ENCODE measurements at regions not wholly inside any gene's neighbourhood (a gene's known extent, or its start where the extent isn't known, plus 50 kb on each side); places are given as distances from the start of the nearest gene placed in this dataset.

DNA sequence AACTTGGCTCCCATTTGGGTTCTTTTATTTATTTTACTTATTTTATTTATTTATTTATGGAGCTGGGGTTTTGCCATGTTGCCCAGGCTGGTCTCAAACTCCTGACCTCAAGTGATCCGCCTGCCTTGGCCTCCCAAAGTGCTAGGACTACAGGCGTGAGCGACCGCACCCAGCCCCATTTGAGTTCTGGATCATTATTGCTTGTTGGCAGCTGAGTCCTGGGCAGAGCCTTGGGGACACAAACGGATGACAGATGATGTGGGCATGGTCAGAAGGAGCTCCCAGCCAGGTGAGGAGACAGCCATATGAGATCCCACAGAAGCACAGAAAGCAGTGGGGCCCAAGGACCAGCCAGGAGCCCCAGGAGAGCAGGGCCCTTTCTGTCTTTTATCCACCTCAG lies 254.0 kb downstream of the MATN1 start:
- no peaks in the 10 kb centered on the region for H3K36me3 ChIP-seq (ENCODE audit: insufficient read depth, low read length)
- H3K9me2 ChIP-seq (ENCODE audit: insufficient read depth, low read length) = no peaks in the 10 kb centered on the region
- no peak overlapping the region for H3K4me2 ChIP-seq (ENCODE audit: low read length)
- TF ChIP-seq TAF1 (IDR thresholded peaks at IDR 0.05; ENCODE audit: low read depth) (no peak), EP300 (conservative IDR thresholded peaks at IDR 0.05; ENCODE audit: poor library complexity, severe bottlenecking) (no peak), MXI1 (conservative IDR thresholded peaks at IDR 0.05; ENCODE audit: poor library complexity, severe bottlenecking) (no peak), RAD21 (conservative IDR thresholded peaks at IDR 0.05) (no peak), EZH2 (IDR thresholded peaks at IDR 0.05; ENCODE audit: borderline replicate concordance, insufficient read depth, low read length, poor library complexity, severe bottlenecking) (no peak), SMC3 (conservative IDR thresholded peaks at IDR 0.05; ENCODE audit: poor library complexity) (no peak), POLR2AphosphoS5 (IDR thresholded peaks at IDR 0.05) (no peak)
- TF ChIP-seq, protein P1, sequence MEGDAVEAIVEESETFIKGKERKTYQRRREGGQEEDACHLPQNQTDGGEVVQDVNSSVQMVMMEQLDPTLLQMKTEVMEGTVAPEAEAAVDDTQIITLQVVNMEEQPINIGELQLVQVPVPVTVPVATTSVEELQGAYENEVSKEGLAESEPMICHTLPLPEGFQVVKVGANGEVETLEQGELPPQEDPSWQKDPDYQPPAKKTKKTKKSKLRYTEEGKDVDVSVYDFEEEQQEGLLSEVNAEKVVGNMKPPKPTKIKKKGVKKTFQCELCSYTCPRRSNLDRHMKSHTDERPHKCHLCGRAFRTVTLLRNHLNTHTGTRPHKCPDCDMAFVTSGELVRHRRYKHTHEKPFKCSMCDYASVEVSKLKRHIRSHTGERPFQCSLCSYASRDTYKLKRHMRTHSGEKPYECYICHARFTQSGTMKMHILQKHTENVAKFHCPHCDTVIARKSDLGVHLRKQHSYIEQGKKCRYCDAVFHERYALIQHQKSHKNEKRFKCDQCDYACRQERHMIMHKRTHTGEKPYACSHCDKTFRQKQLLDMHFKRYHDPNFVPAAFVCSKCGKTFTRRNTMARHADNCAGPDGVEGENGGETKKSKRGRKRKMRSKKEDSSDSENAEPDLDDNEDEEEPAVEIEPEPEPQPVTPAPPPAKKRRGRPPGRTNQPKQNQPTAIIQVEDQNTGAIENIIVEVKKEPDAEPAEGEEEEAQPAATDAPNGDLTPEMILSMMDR (IDR thresholded peaks at IDR 0.05; ENCODE audit: poor library complexity, severe bottlenecking) = no peak
- TF ChIP-seq, protein P2, sequence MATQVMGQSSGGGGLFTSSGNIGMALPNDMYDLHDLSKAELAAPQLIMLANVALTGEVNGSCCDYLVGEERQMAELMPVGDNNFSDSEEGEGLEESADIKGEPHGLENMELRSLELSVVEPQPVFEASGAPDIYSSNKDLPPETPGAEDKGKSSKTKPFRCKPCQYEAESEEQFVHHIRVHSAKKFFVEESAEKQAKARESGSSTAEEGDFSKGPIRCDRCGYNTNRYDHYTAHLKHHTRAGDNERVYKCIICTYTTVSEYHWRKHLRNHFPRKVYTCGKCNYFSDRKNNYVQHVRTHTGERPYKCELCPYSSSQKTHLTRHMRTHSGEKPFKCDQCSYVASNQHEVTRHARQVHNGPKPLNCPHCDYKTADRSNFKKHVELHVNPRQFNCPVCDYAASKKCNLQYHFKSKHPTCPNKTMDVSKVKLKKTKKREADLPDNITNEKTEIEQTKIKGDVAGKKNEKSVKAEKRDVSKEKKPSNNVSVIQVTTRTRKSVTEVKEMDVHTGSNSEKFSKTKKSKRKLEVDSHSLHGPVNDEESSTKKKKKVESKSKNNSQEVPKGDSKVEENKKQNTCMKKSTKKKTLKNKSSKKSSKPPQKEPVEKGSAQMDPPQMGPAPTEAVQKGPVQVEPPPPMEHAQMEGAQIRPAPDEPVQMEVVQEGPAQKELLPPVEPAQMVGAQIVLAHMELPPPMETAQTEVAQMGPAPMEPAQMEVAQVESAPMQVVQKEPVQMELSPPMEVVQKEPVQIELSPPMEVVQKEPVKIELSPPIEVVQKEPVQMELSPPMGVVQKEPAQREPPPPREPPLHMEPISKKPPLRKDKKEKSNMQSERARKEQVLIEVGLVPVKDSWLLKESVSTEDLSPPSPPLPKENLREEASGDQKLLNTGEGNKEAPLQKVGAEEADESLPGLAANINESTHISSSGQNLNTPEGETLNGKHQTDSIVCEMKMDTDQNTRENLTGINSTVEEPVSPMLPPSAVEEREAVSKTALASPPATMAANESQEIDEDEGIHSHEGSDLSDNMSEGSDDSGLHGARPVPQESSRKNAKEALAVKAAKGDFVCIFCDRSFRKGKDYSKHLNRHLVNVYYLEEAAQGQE (IDR thresholded peaks at IDR 0.05; ENCODE audit: borderline replicate concordance) = no peak
- H3K27ac ChIP-seq (ENCODE audit: low read length) = no peak overlapping the region
- no peaks in the 10 kb centered on the region for H3K27me3 ChIP-seq (ENCODE audit: insufficient read depth, low read depth, low read length)
- no peaks in the 10 kb centered on the region for H3K79me2 ChIP-seq (replicated peaks; ENCODE audit: insufficient read depth, low read length)
- H4K20me1 ChIP-seq (ENCODE audit: insufficient read depth) = no peaks in the 10 kb centered on the region
- no peak overlapping the region for H2AFZ ChIP-seq (ENCODE audit: low read depth, low read length)
- no peaks in the 10 kb centered on the region for H3K9me3 ChIP-seq (ENCODE audit: low read length)
- H3K9ac ChIP-seq (ENCODE audit: low read length) = no peak overlapping the region
- no peaks in the 10 kb centered on the region for H3F3A ChIP-seq (ENCODE audit: insufficient read depth, low read length, poor library complexity, severe bottlenecking)
- H3K4me3 ChIP-seq (ENCODE audit: low read length) = no peak overlapping the region

GRCh38 chr1:30467101-30467500 lies 256.3 kb downstream of the MATN1 start:
- H3K4me2 ChIP-seq (ENCODE audit: low read length) = no peak overlapping the region
- no peaks in the 10 kb centered on the region for H3K36me3 ChIP-seq (ENCODE audit: insufficient read depth, low read length)
- TF ChIP-seq, protein P1 (IDR thresholded peaks at IDR 0.05; ENCODE audit: poor library complexity, severe bottlenecking) = no peak
- TF ChIP-seq SMC3 (conservative IDR thresholded peaks at IDR 0.05; ENCODE audit: poor library complexity) = no peak
- no peak for TF ChIP-seq RAD21 (conservative IDR thresholded peaks at IDR 0.05)
- TF ChIP-seq MXI1 (conservative IDR thresholded peaks at IDR 0.05; ENCODE audit: poor library complexity, severe bottlenecking) = no peak
- TF ChIP-seq EP300 (conservative IDR thresholded peaks at IDR 0.05; ENCODE audit: poor library complexity, severe bottlenecking) = no peak
- no peak for TF ChIP-seq POLR2AphosphoS5 (IDR thresholded peaks at IDR 0.05)
- TF ChIP-seq, protein P2 (IDR thresholded peaks at IDR 0.05; ENCODE audit: borderline replicate concordance) = no peak
- H3F3A ChIP-seq (ENCODE audit: insufficient read depth, low read length, poor library complexity, severe bottlenecking) = no peaks in the 10 kb centered on the region
- no peaks in the 10 kb centered on the region for H3K9me2 ChIP-seq (ENCODE audit: insufficient read depth, low read length)
- H3K9me3 ChIP-seq (ENCODE audit: low read length) = no peaks in the 10 kb centered on the region
- H3K9ac ChIP-seq (ENCODE audit: low read length) = no peak overlapping the region
- no peak overlapping the region for H2AFZ ChIP-seq (ENCODE audit: low read depth, low read length)
- H3K79me2 ChIP-seq (replicated peaks; ENCODE audit: insufficient read depth, low read length) = no peaks in the 10 kb centered on the region
- H3K4me3 ChIP-seq (ENCODE audit: low read length) = no peak overlapping the region
- H4K20me1 ChIP-seq (ENCODE audit: insufficient read depth) = no peaks in the 10 kb centered on the region
- H3K27ac ChIP-seq (ENCODE audit: low read length) = no peak overlapping the region
- H3K27me3 ChIP-seq (ENCODE audit: insufficient read depth, low read depth, low read length) = no peaks in the 10 kb centered on the region

Data from neural cell (in vitro differentiated cells).